Large intestine (tissue), 3 donors: ENCODE measurements at regions not wholly inside any gene's neighbourhood (a gene's known extent, or its start where the extent isn't known, plus 50 kb on each side); places are given as distances from the start of the nearest gene placed in this dataset.

ENCODE experiments used
- DNase-seq, 2 donors: peaks; one replicate each; pipeline versions ENCODE4 v3.0.0 to v3.0.0-alpha.2; 2013
- H3K27ac ChIP-seq: one replicate; pipeline ENCODE4 v1.5.1; 2013; ENCODE audit warnings: low read length
- H3K27me3 ChIP-seq: 2 replicates; pipeline ENCODE4 v1.6.1; 2013; ENCODE audit warnings: low read length; ENCODE audit not compliant: control insufficient read depth, insufficient read depth
- H3K36me3 ChIP-seq: 2 replicates; pipeline ENCODE4 v1.6.1; 2013; ENCODE audit warnings: low read length; ENCODE audit not compliant: control insufficient read depth, insufficient read depth
- H3K4me1 ChIP-seq: one replicate; pipeline ENCODE4 v1.6.1; 2013; ENCODE audit warnings: low read length; ENCODE audit not compliant: control insufficient read depth, insufficient read depth
- H3K4me3 ChIP-seq: one replicate; pipeline ENCODE4 v1.5.1; 2013; ENCODE audit warnings: low read length
- H3K9me3 ChIP-seq: one replicate; pipeline ENCODE4 v1.6.1; 2013; ENCODE audit warnings: mild to moderate bottlenecking, low read depth, low read length, moderate library complexity; ENCODE audit not compliant: control insufficient read depth
- WGBS: methylation state at CpG from one replicate; pipeline ENCODE4 v1.1.5; 2013; ENCODE audit warnings: low lambda C conversion rate; ENCODE audit not compliant: insufficient coverage; 5-methylcytosine and 5-hydroxymethylcytosine counted together

- WGBS = 100% methylated on average over 1 of the region's 3 CpGs
- DNase-seq = no peak
- Histone ChIP-seq H3K27ac (no peak overlapping the region), H3K4me1 (no peaks in the 10 kb centered on the region), H3K36me3 (no peaks in the 10 kb centered on the region), H3K4me3 (no peak overlapping the region), H3K9me3 (no peaks in the 10 kb centered on the region), H3K27me3 (no peaks in the 10 kb centered on the region)
Observed at GRCh38 chr12:58453306-58453705, 467.0 kb downstream of the LRIG3 start.

- Histone ChIP-seq H3K4me1 (no peaks in the 10 kb centered on the region), H3K36me3 (no peaks in the 10 kb centered on the region), H3K27me3 (no peaks in the 10 kb centered on the region), H3K27ac (no peak overlapping the region), H3K4me3 (no peak overlapping the region), H3K9me3 (no peaks in the 10 kb centered on the region)
- no CpG with 5 or more reads among the region's 1 CpG for WGBS
- no peak for DNase-seq
Observed at GRCh38 chr12:58455136-58455535, 465.2 kb downstream of the LRIG3 start.

GRCh38 chr12:58458102-58458501 is 462.2 kb downstream of the LRIG3 start:
- peak in 1 of 2 donors; percentile 44 for DNase-seq
- Histone ChIP-seq H3K27ac (no peak overlapping the region), H3K36me3 (no peaks in the 10 kb centered on the region), H3K9me3 (no peaks in the 10 kb centered on the region), H3K27me3 (no peaks in the 10 kb centered on the region), H3K4me1 (no peaks in the 10 kb centered on the region), H3K4me3 (no peak overlapping the region)
- no CpG with 5 or more reads among the region's 1 CpG for WGBS

GRCh38 chr12:58459191-58459590 is 461.1 kb downstream of the LRIG3 start:
- H3K9me3 ChIP-seq = no peaks in the 10 kb centered on the region
- no peaks in the 10 kb centered on the region for H3K4me1 ChIP-seq
- no peak overlapping the region for H3K27ac ChIP-seq
- H3K36me3 ChIP-seq = no peaks in the 10 kb centered on the region
- H3K4me3 ChIP-seq = no peak overlapping the region
- no peak for DNase-seq
- no peaks in the 10 kb centered on the region for H3K27me3 ChIP-seq

GRCh38 chr12:58463051-58463450 is 457.3 kb downstream of the LRIG3 start:
- DNase-seq = no peak
- no CpG with 5 or more reads among the region's 3 CpGs for WGBS

GRCh38 chr12:58465418-58465817 is 454.9 kb downstream of the LRIG3 start:
- Histone ChIP-seq H3K9me3 (peaks cover 8% of the 10 kb centered on the region), H3K36me3 (no peaks in the 10 kb centered on the region), H3K4me1 (peaks cover 10% of the 10 kb centered on the region), H3K27me3 (no peaks in the 10 kb centered on the region), H3K27ac (no peak overlapping the region), H3K4me3 (no peak overlapping the region)
- WGBS = no CpG with 5 or more reads among the region's 2 CpGs
- DNase-seq = no peak

More at GRCh38 chr12:58463051-58463450, 457.3 kb downstream of the LRIG3 start:
- H3K27ac ChIP-seq = no peak overlapping the region
- no peaks in the 10 kb centered on the region for H3K36me3 ChIP-seq
- no peak overlapping the region for H3K4me3 ChIP-seq
- no peaks in the 10 kb centered on the region for H3K4me1 ChIP-seq
- H3K9me3 ChIP-seq = peaks cover 8% of the 10 kb centered on the region
- H3K27me3 ChIP-seq = no peaks in the 10 kb centered on the region

GRCh38 chr12:58470266-58471010 is 449.9 kb downstream of the LRIG3 start:
- Histone ChIP-seq H3K36me3 (no peaks in the 10 kb centered on the region), H3K27me3 (no peaks in the 10 kb centered on the region), H3K27ac (peak overlapping the region; percentile 11), H3K9me3 (peaks cover 8% of the 10 kb centered on the region), H3K4me1 (peaks cover 16% of the 10 kb centered on the region), H3K4me3 (no peak overlapping the region)
- DNase-seq = peak; percentile 46 to 82
- 20% methylated on average over 1 of the region's 1 CpG for WGBS

- Histone ChIP-seq H3K36me3 (no peaks in the 10 kb centered on the region), H3K9me3 (no peaks in the 10 kb centered on the region), H3K4me1 (no peaks in the 10 kb centered on the region), H3K27me3 (no peaks in the 10 kb centered on the region), H3K27ac (no peak overlapping the region), H3K4me3 (no peak overlapping the region)
- DNase-seq = no peak
Observed at GRCh38 chr12:58479401-58479800, 440.9 kb downstream of the LRIG3 start.

- H3K27ac ChIP-seq = no peak overlapping the region
- no peaks in the 10 kb centered on the region for H3K36me3 ChIP-seq
- peak in 1 of 2 donors; percentile 9 for DNase-seq
- no peaks in the 10 kb centered on the region for H3K4me1 ChIP-seq
- no peaks in the 10 kb centered on the region for H3K27me3 ChIP-seq
- no CpG with 5 or more reads among the region's 3 CpGs for WGBS
- H3K9me3 ChIP-seq = no peaks in the 10 kb centered on the region
- H3K4me3 ChIP-seq = no peak overlapping the region
Observed at GRCh38 chr12:58481811-58482210, 438.5 kb downstream of the LRIG3 start.

GRCh38 chr12:58487255-58487654 is 433.0 kb downstream of the LRIG3 start:
- no peak overlapping the region for H3K4me3 ChIP-seq
- DNase-seq = no peak
- no peak overlapping the region for H3K27ac ChIP-seq
- H3K9me3 ChIP-seq = no peaks in the 10 kb centered on the region
- H3K36me3 ChIP-seq = no peaks in the 10 kb centered on the region
- no peaks in the 10 kb centered on the region for H3K4me1 ChIP-seq
- WGBS = 0% methylated on average over 1 of the region's 1 CpG
- H3K27me3 ChIP-seq = no peaks in the 10 kb centered on the region

GRCh38 chr12:58487678-58488161 is 432.6 kb downstream of the LRIG3 start:
- H3K4me3 ChIP-seq = no peak overlapping the region
- no peaks in the 10 kb centered on the region for H3K36me3 ChIP-seq
- WGBS = no CpG with 5 or more reads among the region's 1 CpG
- no peak overlapping the region for H3K27ac ChIP-seq
- DNase-seq = no peak
- no peaks in the 10 kb centered on the region for H3K4me1 ChIP-seq
- H3K9me3 ChIP-seq = no peaks in the 10 kb centered on the region
- H3K27me3 ChIP-seq = no peaks in the 10 kb centered on the region
